ENCODE measurements at regions not wholly inside any gene's neighbourhood (a gene's known extent, or its start where the extent isn't known, plus 50 kb on each side); places are given as distances from the start of the nearest gene placed in this dataset.
"Not testable (repeated sequence)": the region's sequence is repeated elsewhere in the genome, so short reads cannot be mapped to it uniquely, and the experiment has no call there.

GRCh38 chr1:199945591-199945990 lies 81.9 kb upstream of the NR5A2 start:
- H3K36me3 Mint-ChIP-seq (ENCODE audit: insufficient read depth): no peaks in the 10 kb centered on the region
- no peak overlapping the region for H3K27ac Mint-ChIP-seq
- DNase-seq (ENCODE audit: low spot score, unreplicated experiment): no peak

GRCh38 chr1:199946305-199947155 lies 81.0 kb upstream of the NR5A2 start:
- no peak overlapping the region for H3K4me3 Mint-ChIP-seq (ENCODE audit: low read depth)

More at GRCh38 chr1:199945591-199945990, 81.9 kb upstream of the NR5A2 start:
- Mint-ChIP-seq H3K27me3 (no peaks in the 10 kb centered on the region), H3K4me3 (ENCODE audit: low read depth) (no peak overlapping the region), H3K9me3 (ENCODE audit: low read depth) (no peaks in the 10 kb centered on the region), H3K4me1 (ENCODE audit: low read depth) (no peaks in the 10 kb centered on the region)
- no peak for TF ChIP-seq CTCF (IDR thresholded peaks at IDR 0.05; ENCODE audit: unreplicated experiment)

GRCh38 chr1:199948587-199949280 lies 78.8 kb upstream of the NR5A2 start:
- no peak overlapping the region for H3K27ac Mint-ChIP-seq
- no peak for TF ChIP-seq CTCF (IDR thresholded peaks at IDR 0.05; ENCODE audit: unreplicated experiment)
- no peaks in the 10 kb centered on the region for H3K4me1 Mint-ChIP-seq (ENCODE audit: low read depth)
- H3K9me3 Mint-ChIP-seq (ENCODE audit: low read depth): no peaks in the 10 kb centered on the region
- DNase-seq (ENCODE audit: low spot score, unreplicated experiment): no peak
- no peak overlapping the region for H3K4me3 Mint-ChIP-seq (ENCODE audit: low read depth)
- no peaks in the 10 kb centered on the region for H3K36me3 Mint-ChIP-seq (ENCODE audit: insufficient read depth)
- H3K27me3 Mint-ChIP-seq: no peaks in the 10 kb centered on the region

More at GRCh38 chr1:199946305-199947155, 81.0 kb upstream of the NR5A2 start:
- Mint-ChIP-seq H3K4me1 (ENCODE audit: low read depth) (no peaks in the 10 kb centered on the region), H3K27me3 (no peaks in the 10 kb centered on the region), H3K27ac (no peak overlapping the region), H3K36me3 (ENCODE audit: insufficient read depth) (no peaks in the 10 kb centered on the region), H3K9me3 (ENCODE audit: low read depth) (no peaks in the 10 kb centered on the region)
- DNase-seq (ENCODE audit: low spot score, unreplicated experiment): no peak
- no peak for TF ChIP-seq CTCF (IDR thresholded peaks at IDR 0.05; ENCODE audit: unreplicated experiment)

GRCh38 chr1:199951005-199951404 lies 76.5 kb upstream of the NR5A2 start:
- not testable (repeated sequence) for H3K27me3 Mint-ChIP-seq; H3K36me3 Mint-ChIP-seq (ENCODE audit: insufficient read depth); H3K27ac Mint-ChIP-seq; H3K9me3 Mint-ChIP-seq (ENCODE audit: low read depth); DNase-seq (ENCODE audit: low spot score, unreplicated experiment); H3K4me3 Mint-ChIP-seq (ENCODE audit: low read depth)
- H3K4me1 Mint-ChIP-seq (ENCODE audit: low read depth): peaks cover 16% of the 10 kb centered on the region

GRCh38 chr1:199953651-199954050 lies 73.9 kb upstream of the NR5A2 start:
- TF ChIP-seq CTCF (IDR thresholded peaks at IDR 0.05; ENCODE audit: unreplicated experiment): no peak
- H3K36me3 Mint-ChIP-seq (ENCODE audit: insufficient read depth): no peaks in the 10 kb centered on the region
- H3K4me1 Mint-ChIP-seq (ENCODE audit: low read depth): peaks cover 20% of the 10 kb centered on the region
- DNase-seq (ENCODE audit: low spot score, unreplicated experiment): no peak
- H3K27me3 Mint-ChIP-seq: no peaks in the 10 kb centered on the region
- H3K27ac Mint-ChIP-seq: no peak overlapping the region
- no peak overlapping the region for H3K4me3 Mint-ChIP-seq (ENCODE audit: low read depth)
- H3K9me3 Mint-ChIP-seq (ENCODE audit: low read depth): peaks cover 5% of the 10 kb centered on the region
